CD4-positive, alpha-beta T cell treated with Interleukin-10 for 1 hour (primary cell): ENCODE measurements at regions not wholly inside any gene's neighbourhood (a gene's known extent, or its start where the extent isn't known, plus 50 kb on each side); places are given as distances from the start of the nearest gene placed in this dataset.

ENCODE experiments used
- DNase-seq: peaks from one replicate; pipeline ENCODE4 v3.0.0-alpha.2; 2020

GRCh38 chr1:29903548-29904166, 667.3 kb downstream of the PTPRU start:
- no peak for DNase-seq

GRCh38 chr1:29901624-29902325, 665.5 kb downstream of the PTPRU start:
- no peak for DNase-seq

GRCh38 chr1:29900712-29901111, 664.4 kb downstream of the PTPRU start:
- no peak for DNase-seq

GRCh38 chr1:29900104-29900679, 663.9 kb downstream of the PTPRU start:
- DNase-seq, result no peak

GRCh38 chr1:29896791-29897714, 660.7 kb downstream of the PTPRU start:
- no peak for DNase-seq

- no peak for DNase-seq
Observed at GRCh38 chr1:29896300-29896699, 660.0 kb downstream of the PTPRU start.

- no peak for DNase-seq
Observed at GRCh38 chr1:29895201-29895600, 658.9 kb downstream of the PTPRU start.

GRCh38 chr1:29894311-29894710, 658.0 kb downstream of the PTPRU start:
- no peak for DNase-seq

- no peak for DNase-seq
Observed at GRCh38 chr1:29893806-29894205, 657.5 kb downstream of the PTPRU start.

GRCh38 chr1:29893046-29893723, 656.9 kb downstream of the PTPRU start:
- DNase-seq, result no peak

GRCh38 chr1:29892247-29892646, 655.9 kb downstream of the PTPRU start:
- DNase-seq, result no peak

GRCh38 chr1:29890201-29890959, 654.1 kb downstream of the PTPRU start:
- DNase-seq, result no peak

- DNase-seq, result no peak
Observed at GRCh38 chr1:29889776-29890175, 653.5 kb downstream of the PTPRU start.

- no peak for DNase-seq
Observed at GRCh38 chr1:29884740-29885139, 648.4 kb downstream of the PTPRU start.

- DNase-seq, result no peak
Observed at GRCh38 chr1:29883986-29884385, 647.7 kb downstream of the PTPRU start.

- DNase-seq, result no peak
Observed at GRCh38 chr1:29883411-29883832, 647.1 kb downstream of the PTPRU start.

- DNase-seq, result no peak
Observed at GRCh38 chr1:29880556-29880955, 644.2 kb downstream of the PTPRU start.

GRCh38 chr1:29879217-29879616, 642.9 kb downstream of the PTPRU start:
- DNase-seq, result no peak

- no peak for DNase-seq
Observed at GRCh38 chr1:29878501-29878900, 642.2 kb downstream of the PTPRU start.

- DNase-seq, result no peak
Observed at GRCh38 chr1:29876902-29877301, 640.6 kb downstream of the PTPRU start.

GRCh38 chr1:29876441-29876840, 640.1 kb downstream of the PTPRU start:
- no peak for DNase-seq

GRCh38 chr1:29875557-29876028, 639.3 kb downstream of the PTPRU start:
- no peak for DNase-seq
